PC-9 (cell line): ENCODE measurements at regions not wholly inside any gene's neighbourhood (a gene's known extent, or its start where the extent isn't known, plus 50 kb on each side); places are given as distances from the start of the nearest gene placed in this dataset.

Experiments
- BruUV-seq: library from RNA; stranded (reverse); fragments of 400-500 nt; replicated peaks from 2 replicates; lab custom pipeline; 2021; lab: Mats Ljungman, UMichigan
- CTCF ChIA-PET: fragments of 300-600 bp; sonication (Branson Sonifier 250); formaldehyde crosslinking; loops from one replicate; lab custom pipeline; 2022; ENCODE audit warnings: antibody characterized with exemption; lab: Charles Lee
- POLR2A ChIA-PET: fragments of 300-600 bp; sonication (Branson Sonifier 250); formaldehyde crosslinking; loops from one replicate; lab custom pipeline; 2022; ENCODE audit warnings: antibody characterized with exemption; ENCODE audit not compliant: unreplicated experiment; lab: Charles Lee
- DNase-seq, 2 experiments: peaks; one replicate each; pipeline versions ENCODE4 v3.0.0 to v3.0.0-alpha.2; 2015 to 2022; ENCODE audit warnings: mixed read lengths in 1 of 2
- H2AFZ ChIP-seq: fragments of 200-600 bp; sonication (generic); 2 replicates; pipeline ENCODE4 v1.8.1; 2017; ENCODE audit warnings: antibody characterized with exemption
- H3F3A ChIP-seq: fragments of 200-600 bp; sonication (generic); 2 replicates; pipeline ENCODE4 v1.8.1; 2017; ENCODE audit warnings: antibody characterized with exemption, mild to moderate bottlenecking, low read depth; ENCODE audit not compliant: insufficient read depth
- H3K27ac ChIP-seq: fragments of 200-600 bp; sonication (generic); 2 replicates; pipeline ENCODE4 v1.6.1; 2016; ENCODE audit warnings: mixed run types
- H3K27me3 ChIP-seq: fragments of 200-600 bp; sonication (generic); 2 replicates; pipeline ENCODE4 v1.6.1; 2016; ENCODE audit warnings: low read depth, mixed run types; ENCODE audit not compliant: insufficient read depth
- H3K36me3 ChIP-seq: fragments of 200-600 bp; sonication (generic); 2 replicates; pipeline ENCODE4 v1.6.1; 2016; ENCODE audit warnings: low read depth, mixed run types
- H3K4me1 ChIP-seq: fragments of 200-600 bp; sonication (generic); replicated peaks from 2 replicates; pipeline ENCODE4 v1.6.1; 2016; ENCODE audit warnings: mixed run types; ENCODE audit not compliant: insufficient read depth
- H3K4me2 ChIP-seq: fragments of 200-600 bp; sonication (generic); 2 replicates; pipeline ENCODE4 v1.6.1; 2017; ENCODE audit warnings: mixed run types
- H3K4me3 ChIP-seq: fragments of 200-600 bp; sonication (generic); 2 replicates; pipeline ENCODE4 v1.6.1; 2016; ENCODE audit warnings: mixed run types
- H3K79me2 ChIP-seq: fragments of 200-600 bp; sonication (generic); 2 replicates; pipeline ENCODE4 v1.6.1; 2017; ENCODE audit warnings: low read depth, mixed run types
- H3K9me2 ChIP-seq: fragments of 200-600 bp; sonication (generic); 2 replicates; pipeline ENCODE4 v1.8.1; 2017; ENCODE audit warnings: mild to moderate bottlenecking; ENCODE audit not compliant: insufficient read depth
- H3K9me3 ChIP-seq: fragments of 200-600 bp; sonication (generic); 2 replicates; pipeline ENCODE4 v1.8.1; 2016; ENCODE audit warnings: low read depth; ENCODE audit not compliant: insufficient read depth
- H4K20me1 ChIP-seq: fragments of 200-600 bp; sonication (generic); 2 replicates; pipeline ENCODE4 v1.8.1; 2017; ENCODE audit not compliant: insufficient read depth
- CTCF ChIP-seq: fragments of 200-600 bp; sonication (generic); conservative IDR thresholded peaks from 2 replicates; pipeline ENCODE4 v1.6.1; 2017; ENCODE audit warnings: mixed run types, antibody characterized with exemption, mild to moderate bottlenecking, moderate library complexity
- EZH2 ChIP-seq: fragments of 200-600 bp; sonication (generic); IDR thresholded peaks from 2 replicates; pipeline ENCODE4 v1.8.0; 2017; ENCODE audit warnings: antibody characterized with exemption, low read depth
- intact Hi-C: fragments of 100-400 bp; cut with micrococcal nuclease; formaldehyde crosslinking; loops from one replicate; pipeline ENCODE4 v1.10.0; 2022; ENCODE audit not compliant: unreplicated experiment

GRCh38 chr3:106114220-106114619 lies 245.4 kb upstream of the CBLB start:
- intact Hi-C loops = loop anchor here (2.0 to 10.0 kb wide), 4 partner anchors 91 to 491 kb away; partner anchors contain the start of gene CBLB
- TF ChIP-seq EZH2 (no peak), CTCF (no peak)
- H3K27ac ChIP-seq = peak overlapping the region; percentile 92

GRCh38 chr3:106114848-106115247 lies 246.0 kb upstream of the CBLB start:
- BruUV-seq = no TSS peak
- no peaks in the 10 kb centered on the region for H4K20me1 ChIP-seq
- intact Hi-C loops = loop anchor here (2.0 to 10.0 kb wide), 4 partner anchors 90 to 490 kb away; partner anchors contain the start of gene CBLB
- DNase-seq = peak in 1 of 2 experiments; percentile 73
- H3K4me3 ChIP-seq = no peak overlapping the region
- POLR2A ChIA-PET = no interaction called here
- no peaks in the 10 kb centered on the region for H3K79me2 ChIP-seq
- H3K9me2 ChIP-seq = no peaks in the 10 kb centered on the region; the same call in 1 of the 2 replicates
- peak overlapping the region; percentile 92 for H3K27ac ChIP-seq
- no peaks in the 10 kb centered on the region for H3K27me3 ChIP-seq
- H3K36me3 ChIP-seq = no peaks in the 10 kb centered on the region
- H3K4me1 ChIP-seq = peaks cover 60% of the 10 kb centered on the region
- peak overlapping the region; percentile 53; the same call in 1 of the 2 replicates for H3K4me2 ChIP-seq
- H3F3A ChIP-seq = peaks cover 8% of the 10 kb centered on the region
- TF ChIP-seq EZH2 (no peak), CTCF (no peak)
- H3K9me3 ChIP-seq = peaks cover 36% of the 10 kb centered on the region
- no peak overlapping the region for H2AFZ ChIP-seq
- CTCF ChIA-PET = no interaction called here

More at GRCh38 chr3:106114220-106114619, 245.4 kb upstream of the CBLB start:
- no peaks in the 10 kb centered on the region for H4K20me1 ChIP-seq
- 0 out of 2 replicates have a peak overlapping the region, but pooled peaks have one; percentile 3 for H3K4me3 ChIP-seq
- CTCF ChIA-PET = no interaction called here
- H3K4me2 ChIP-seq = peak overlapping the region; percentile 53
- H3K4me1 ChIP-seq = peaks cover 57% of the 10 kb centered on the region
- peak overlapping the region; percentile 56; the same call in 1 of the 2 replicates for H2AFZ ChIP-seq
- no peaks in the 10 kb centered on the region for H3K79me2 ChIP-seq
- DNase-seq = peak in 1 of 2 experiments; percentile 83
- H3K9me3 ChIP-seq = peaks cover 36% of the 10 kb centered on the region
- no TSS peak for BruUV-seq
- H3K9me2 ChIP-seq = no peaks in the 10 kb centered on the region; the same call in 1 of the 2 replicates
- no peaks in the 10 kb centered on the region for H3K36me3 ChIP-seq
- H3F3A ChIP-seq = peaks cover 8% of the 10 kb centered on the region
- H3K27me3 ChIP-seq = no peaks in the 10 kb centered on the region
- POLR2A ChIA-PET = no interaction called here

- no peaks in the 10 kb centered on the region for H4K20me1 ChIP-seq
- TF ChIP-seq CTCF = no peak
- TF ChIP-seq EZH2 = no peak
- intact Hi-C loops = loop anchor here (2.0 to 10.0 kb wide), 4 partner anchors 89 to 489 kb away; partner anchors contain the start of gene CBLB
- no peak overlapping the region for H3K4me2 ChIP-seq
- no peak overlapping the region for H3K4me3 ChIP-seq
- H3K36me3 ChIP-seq = no peaks in the 10 kb centered on the region
- no peaks in the 10 kb centered on the region for H3K27me3 ChIP-seq
- H3K79me2 ChIP-seq = no peaks in the 10 kb centered on the region
- DNase-seq = no peak
- peaks cover 36% of the 10 kb centered on the region for H3K9me3 ChIP-seq
- ChIA-PET CTCF (no interaction called here), POLR2A (no interaction called here)
- peaks cover 67% of the 10 kb centered on the region for H3K4me1 ChIP-seq
- peaks cover 8% of the 10 kb centered on the region for H3F3A ChIP-seq
- no TSS peak for BruUV-seq
- no peak overlapping the region for H2AFZ ChIP-seq
- peaks cover 3% of the 10 kb centered on the region; the same call in 1 of the 2 replicates for H3K9me2 ChIP-seq
- peak overlapping the region; percentile 92 for H3K27ac ChIP-seq
Observed at GRCh38 chr3:106115557-106115956, 246.7 kb upstream of the CBLB start.
